NCI-H774 (cell line): ENCODE measurements at regions not wholly inside any gene's neighbourhood (a gene's known extent, or its start where the extent isn't known, plus 50 kb on each side); places are given as distances from the start of the nearest gene placed in this dataset.

Source experiments
- DNase-seq: peaks from one replicate; lab custom pipeline; 2025; lab: John Stamatoyannopoulos, UW

- no peak for DNase-seq
Observed at GRCh38 chr5:125766706-125767105, 656.5 kb upstream of the GRAMD2B start.

- no peak for DNase-seq
Observed at GRCh38 chr5:125775896-125776295, 647.3 kb upstream of the GRAMD2B start.

- no peak for DNase-seq
Observed at GRCh38 chr5:125776656-125777139, 646.5 kb upstream of the GRAMD2B start.

GRCh38 chr5:125778791-125779190, 644.4 kb upstream of the GRAMD2B start:
- DNase-seq, result no peak

DNA sequence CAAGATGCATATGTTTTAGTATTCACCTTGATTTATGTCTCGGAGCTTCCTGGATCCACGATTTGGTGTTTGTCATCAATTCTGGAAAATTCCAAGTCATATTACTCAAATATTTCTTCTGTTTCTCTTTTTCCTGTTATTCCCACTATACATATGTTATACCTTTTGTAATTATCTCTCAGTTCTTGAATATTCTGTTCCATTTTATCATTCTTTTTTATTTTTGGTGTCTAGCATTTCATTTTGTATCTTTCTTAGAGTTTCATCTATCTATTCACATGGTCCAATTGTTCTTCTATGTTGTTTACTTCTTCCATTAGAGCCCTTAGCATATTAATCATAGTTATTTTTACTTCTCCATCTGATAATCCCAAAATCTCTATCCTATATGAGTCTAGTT, 637.8 kb upstream of the GRAMD2B start:
- DNase-seq, result no peak

GRCh38 chr5:125786021-125786420, 637.2 kb upstream of the GRAMD2B start:
- DNase-seq, result no peak

DNA sequence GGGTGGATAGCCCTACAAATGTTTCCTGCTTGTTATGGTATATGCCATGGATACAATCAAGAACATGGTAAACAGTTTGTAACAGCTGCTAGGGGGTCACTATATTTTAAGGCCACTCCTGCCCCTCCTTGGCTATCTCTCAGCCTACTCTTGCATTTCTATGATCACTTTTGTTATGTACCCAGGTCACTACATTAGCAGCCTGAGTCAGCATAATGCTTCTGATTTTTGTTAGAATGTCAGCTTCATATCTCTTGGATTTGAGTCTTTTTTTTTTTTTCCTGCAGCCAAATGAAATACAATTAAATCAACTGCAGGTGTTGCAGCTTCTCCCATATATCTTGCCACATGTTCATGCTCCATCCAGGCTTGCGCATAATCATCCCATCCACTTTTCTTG, 629.7 kb upstream of the GRAMD2B start:
- no peak for DNase-seq

DNA sequence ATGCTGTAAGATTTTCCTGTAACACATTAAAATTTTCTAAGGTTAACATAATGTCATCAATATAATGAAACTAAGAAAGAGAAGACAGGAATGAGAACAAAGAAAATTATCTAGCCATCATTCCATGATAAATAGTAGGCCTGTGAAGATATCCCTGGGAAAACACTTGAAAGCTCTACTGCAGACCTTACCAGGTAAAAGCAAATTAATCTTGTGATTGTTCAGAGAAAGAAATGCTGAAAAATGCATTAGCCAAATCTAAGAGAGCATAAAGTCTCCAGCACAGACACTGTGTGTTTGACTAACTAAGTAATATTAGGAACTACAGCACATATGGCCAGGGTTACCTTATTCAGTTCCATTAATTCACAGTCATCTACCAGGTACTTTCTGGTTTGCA, 628.3 kb upstream of the GRAMD2B start:
- no peak for DNase-seq

DNA sequence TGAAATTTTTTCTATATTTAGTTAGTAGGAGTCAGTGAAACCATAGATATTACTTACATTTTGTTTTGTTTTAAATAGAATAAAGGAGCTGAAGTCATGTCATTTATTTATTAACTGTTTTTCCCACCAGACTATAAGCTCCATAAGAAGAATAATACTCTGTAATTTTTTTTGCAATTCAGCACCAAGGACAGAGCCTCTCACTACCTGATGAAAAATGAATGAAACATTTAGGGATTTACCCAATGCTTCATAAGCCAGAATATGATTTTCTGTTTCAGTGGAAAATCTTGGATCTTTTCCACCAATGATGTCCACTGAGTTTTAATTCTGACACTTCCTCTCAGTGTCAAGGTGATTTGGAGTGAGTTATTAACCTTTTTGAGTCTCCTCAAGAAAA, 624.9 kb upstream of the GRAMD2B start:
- no peak for DNase-seq

DNA sequence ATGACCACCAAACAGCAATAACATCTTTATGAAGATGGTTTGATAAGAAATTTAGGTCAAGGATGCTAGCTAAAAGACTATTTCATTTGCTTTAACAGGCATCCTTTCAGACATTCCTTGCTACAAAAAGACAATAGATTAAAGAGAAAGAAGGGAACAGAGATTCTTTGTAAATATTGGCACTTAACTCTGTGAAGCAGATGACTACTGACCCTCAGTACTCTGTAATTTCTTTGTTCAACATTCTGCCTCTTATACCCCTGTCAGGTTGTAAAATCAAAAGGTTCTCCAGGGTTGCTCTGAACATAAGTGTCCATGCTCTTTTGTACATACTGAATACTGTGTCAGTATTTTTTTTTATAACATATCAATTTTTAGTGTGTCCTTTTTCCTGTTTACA, 610.6 kb upstream of the GRAMD2B start:
- no peak for DNase-seq

- DNase-seq, result no peak
Observed at GRCh38 chr5:125813221-125813974, 609.8 kb upstream of the GRAMD2B start.

DNA sequence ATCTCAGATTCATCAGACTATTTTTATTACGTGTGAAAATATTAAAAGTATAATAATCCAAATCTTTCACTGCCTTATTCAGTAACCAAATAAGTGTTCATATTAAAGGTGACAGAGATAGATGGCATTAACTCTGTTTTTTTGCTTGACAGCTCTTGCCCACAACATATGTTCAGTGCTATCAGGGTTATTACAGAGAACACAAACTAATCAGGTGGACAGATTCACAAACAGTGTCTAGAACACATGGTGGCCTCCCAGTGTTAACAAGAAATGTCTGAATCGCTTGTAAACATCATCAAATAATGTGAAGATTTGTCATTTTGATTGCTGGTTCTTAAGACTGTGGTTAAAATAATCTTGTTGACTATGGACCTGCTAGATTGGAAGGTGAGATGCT, 609.1 kb upstream of the GRAMD2B start:
- DNase-seq, result no peak

DNA sequence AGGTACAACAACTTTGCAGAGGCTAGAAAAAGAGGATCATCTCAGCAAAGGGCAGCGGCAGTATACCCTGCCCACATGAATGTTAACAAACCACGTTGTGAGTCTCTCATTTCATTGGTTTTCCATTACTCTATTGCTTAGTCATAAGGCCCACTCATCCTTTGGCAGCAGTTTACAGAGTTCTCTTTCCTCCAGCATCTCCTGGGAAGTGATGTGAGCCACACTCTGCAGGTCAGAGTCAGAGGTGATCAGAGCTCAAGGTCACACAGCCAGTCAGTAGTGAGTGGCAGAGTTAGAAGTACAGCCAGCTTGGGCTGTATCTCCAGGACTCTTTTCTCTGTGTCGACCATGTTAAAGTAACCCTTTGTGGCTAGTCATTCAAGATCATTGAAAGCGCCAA, 599.6 kb upstream of the GRAMD2B start:
- DNase-seq, result no peak

DNA sequence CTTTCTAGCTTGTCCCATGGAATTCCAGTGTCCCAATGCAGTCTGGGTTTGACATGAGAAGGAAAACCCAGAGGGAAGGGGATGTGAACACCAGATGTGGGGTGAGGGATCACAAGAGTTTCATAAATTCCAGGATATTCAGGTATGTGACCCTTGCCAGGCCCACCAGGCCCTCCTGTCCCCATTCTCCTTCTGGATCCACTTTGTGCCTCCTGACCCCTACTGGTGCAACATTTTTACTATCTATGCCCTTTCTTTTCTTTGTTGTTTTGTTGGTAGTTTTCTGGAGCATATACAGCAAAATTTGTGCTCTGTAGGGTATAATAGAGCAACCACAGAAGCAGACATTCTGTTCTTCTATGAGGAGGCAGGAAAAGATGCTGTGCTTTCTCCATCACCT, 597.0 kb upstream of the GRAMD2B start:
- DNase-seq, result no peak

GRCh38 chr5:125829349-125829748, 593.9 kb upstream of the GRAMD2B start:
- DNase-seq, result no peak

DNA sequence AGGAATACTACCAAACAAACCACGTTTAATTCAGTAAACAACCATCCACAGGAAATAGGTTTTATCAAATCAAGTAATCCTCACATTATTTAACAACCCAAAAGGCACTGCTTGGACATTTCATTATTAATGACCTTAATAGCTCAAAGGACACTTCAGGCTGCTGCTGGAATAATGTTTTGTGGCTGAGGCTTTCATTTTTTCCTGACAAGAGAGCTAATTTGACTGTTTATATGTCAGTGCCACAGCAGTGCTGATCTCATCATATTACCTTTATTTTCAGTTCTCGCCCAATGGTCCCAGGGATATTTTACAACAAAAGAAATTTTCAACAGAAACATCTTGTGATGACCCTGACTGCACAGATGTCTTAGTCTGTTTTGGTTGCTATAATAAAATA, 589.8 kb upstream of the GRAMD2B start:
- DNase-seq, result no peak

DNA sequence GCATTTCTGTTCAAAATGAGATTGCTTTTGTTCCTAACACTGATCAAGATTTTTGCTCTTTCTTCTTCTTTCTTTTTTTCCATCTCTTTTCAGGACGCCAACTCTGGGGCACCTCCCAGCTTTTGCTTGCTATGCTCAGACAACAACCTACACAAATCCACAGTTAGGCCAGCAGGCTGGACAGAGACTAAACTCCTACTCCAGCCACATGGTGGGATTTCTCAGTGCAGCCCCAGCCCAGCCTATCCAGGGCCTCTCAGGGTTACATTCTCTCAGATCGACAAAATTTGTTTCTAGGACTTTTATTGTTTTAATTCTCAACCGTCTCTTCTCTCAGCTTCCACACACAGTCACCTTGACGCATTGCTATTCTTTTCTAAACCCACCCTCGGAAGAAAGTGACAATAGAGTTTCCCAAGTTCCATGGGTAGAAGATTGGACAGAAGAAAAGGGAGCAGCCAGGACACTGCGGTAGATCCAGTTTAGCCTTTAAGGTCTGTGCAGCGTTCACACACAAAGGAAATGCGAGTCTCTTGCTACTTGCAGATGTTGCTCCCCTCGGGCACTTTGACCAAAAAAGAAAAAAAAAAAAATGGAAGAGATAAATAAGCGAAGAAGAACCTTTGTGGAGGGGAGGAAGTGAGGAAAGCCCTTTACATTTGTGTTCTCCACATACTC, 588.6 kb upstream of the GRAMD2B start:
- no peak for DNase-seq

GRCh38 chr5:125835293-125836172, 587.7 kb upstream of the GRAMD2B start:
- DNase-seq, result no peak

DNA sequence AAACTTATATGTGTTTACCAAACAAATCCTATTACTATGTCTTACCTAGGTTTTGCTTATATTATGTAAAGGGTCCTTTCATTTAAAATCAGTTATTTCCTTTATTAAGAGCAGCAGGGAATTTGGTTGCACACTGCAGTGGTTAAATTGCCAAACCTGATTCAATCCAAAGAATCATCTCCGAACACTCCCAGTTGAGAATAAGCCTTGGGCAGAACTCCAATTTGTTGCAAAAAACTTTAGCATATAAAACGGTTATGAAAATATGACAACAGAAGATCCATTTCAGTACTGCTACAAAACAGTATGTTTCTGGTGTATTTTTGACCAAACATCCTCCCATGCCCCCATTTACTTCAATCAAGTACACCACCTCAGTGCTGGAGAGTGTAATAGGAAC, 587.0 kb upstream of the GRAMD2B start:
- DNase-seq, result no peak

GRCh38 chr5:125837866-125838265, 585.3 kb upstream of the GRAMD2B start:
- no peak for DNase-seq

- no peak for DNase-seq
Observed at GRCh38 chr5:125847561-125847960, 575.6 kb upstream of the GRAMD2B start.

GRCh38 chr5:125848751-125849150, 574.5 kb upstream of the GRAMD2B start:
- no peak for DNase-seq

GRCh38 chr5:125856949-125857348, 566.3 kb upstream of the GRAMD2B start:
- DNase-seq, result no peak
